Loucy (cell line): ENCODE measurements at regions not wholly inside any gene's neighbourhood (a gene's known extent, or its start where the extent isn't known, plus 50 kb on each side); places are given as distances from the start of the nearest gene placed in this dataset.
A peak's percentile ranks its signal among the peaks of the same experiment; 100 is the strongest.

Source experiments
- H2AFZ ChIP-seq: fragments of 200-600 bp; sonication (generic); 2 replicates; pipeline ENCODE4 v1.6.0; 2016; ENCODE audit warnings: antibody characterized with exemption, mild to moderate bottlenecking, low read length, moderate library complexity
- H3F3A ChIP-seq: fragments of 200-600 bp; 2 replicates; pipeline ENCODE4 v1.6.0; 2016; ENCODE audit warnings: antibody characterized with exemption, low read depth, mild to moderate bottlenecking
- H3K27me3 ChIP-seq: fragments of 200-600 bp; sonication (generic); 2 replicates; pipeline ENCODE4 v1.6.1; 2014; ENCODE audit warnings: low read length, mild to moderate bottlenecking; ENCODE audit not compliant: insufficient read depth, poor library complexity, severe bottlenecking
- H3K36me3 ChIP-seq: fragments of 200-600 bp; sonication (generic); 2 replicates; pipeline ENCODE4 v1.6.1; 2016; ENCODE audit warnings: low read length; ENCODE audit not compliant: insufficient read depth
- H3K4me1 ChIP-seq: fragments of 200-600 bp; sonication (generic); 2 replicates; pipeline ENCODE4 v1.5.1; 2014; ENCODE audit warnings: low read length, mild to moderate bottlenecking; ENCODE audit not compliant: insufficient read depth, poor library complexity, severe bottlenecking
- H3K4me2 ChIP-seq: fragments of 200-600 bp; sonication (generic); 2 replicates; pipeline ENCODE4 v1.6.0; 2014; ENCODE audit warnings: antibody characterized with exemption, low read length, low read depth, mild to moderate bottlenecking; ENCODE audit not compliant: poor library complexity, severe bottlenecking
- H3K4me3 ChIP-seq: fragments of 200-600 bp; sonication (generic); 2 replicates; pipeline ENCODE4 v1.5.1; 2014; ENCODE audit warnings: low read length, mild to moderate bottlenecking, mixed read lengths; ENCODE audit not compliant: poor library complexity, severe bottlenecking
- H3K79me2 ChIP-seq: fragments of 200-600 bp; sonication (generic); 2 replicates; pipeline ENCODE4 v1.6.1; 2014; ENCODE audit warnings: low read length; ENCODE audit not compliant: insufficient read depth
- H3K9ac ChIP-seq: fragments of 200-600 bp; sonication (generic); 2 replicates; pipeline ENCODE4 v1.6.0; 2014; ENCODE audit warnings: mild to moderate bottlenecking, low read depth, low read length, moderate library complexity; ENCODE audit not compliant: poor library complexity, severe bottlenecking
- H3K9me2 ChIP-seq: fragments of 200-600 bp; sonication (generic); replicated peaks from 2 replicates; pipeline ENCODE4 v1.6.1; 2016; ENCODE audit warnings: low read depth, low read length, mixed read lengths
- H3K9me3 ChIP-seq: fragments of 200-600 bp; sonication (generic); 2 replicates; pipeline ENCODE4 v1.6.1; 2014; ENCODE audit warnings: mild to moderate bottlenecking, antibody characterized with exemption, low read length, low read depth; ENCODE audit not compliant: insufficient read depth
- H4K20me1 ChIP-seq: fragments of 200-600 bp; sonication (generic); 2 replicates; pipeline ENCODE4 v1.6.0; 2014; ENCODE audit warnings: antibody characterized with exemption, low read length, mild to moderate bottlenecking; ENCODE audit not compliant: insufficient read depth, poor library complexity, severe bottlenecking
- EZH2phosphoT487 ChIP-seq: fragments of 200-600 bp; IDR thresholded peaks from 2 replicates; pipeline ENCODE4 v1.6.1; 2018; ENCODE audit warnings: antibody characterized with exemption, mild to moderate bottlenecking, moderate library complexity, borderline replicate concordance
- TF ChIP-seq, protein P1 (sequence below): fragments of 200-600 bp; sonication (generic); conservative IDR thresholded peaks from 2 replicates; pipeline ENCODE4 v1.5.1; 2014; ENCODE audit warnings: mild to moderate bottlenecking, antibody characterized with exemption, low read length

DNA sequence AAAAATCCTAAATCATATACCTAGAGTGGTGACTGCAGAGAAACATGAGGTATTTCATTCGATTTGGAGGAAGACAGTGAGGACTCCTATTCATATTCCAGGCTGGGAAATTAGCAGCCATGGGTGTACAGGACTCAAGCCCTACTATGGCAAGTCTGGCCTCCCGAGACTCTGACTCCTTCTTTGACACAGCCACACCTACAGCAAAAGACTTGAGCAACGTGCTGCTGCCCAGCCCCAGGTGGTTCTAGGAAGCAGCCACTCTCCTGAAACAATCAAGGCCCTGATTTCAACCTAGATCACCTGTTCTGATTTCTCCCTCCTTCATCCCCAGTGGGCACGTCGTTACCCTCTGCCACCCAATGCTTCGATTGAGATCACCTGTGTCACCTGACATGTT lies 84.0 kb upstream of the ATP11B start:
- no peaks in the 10 kb centered on the region for H3K27me3 ChIP-seq
- H3K79me2 ChIP-seq: no peaks in the 10 kb centered on the region
- H4K20me1 ChIP-seq: no peaks in the 10 kb centered on the region
- no peaks in the 10 kb centered on the region for H3K9me2 ChIP-seq
- no peak overlapping the region for H2AFZ ChIP-seq
- no peaks in the 10 kb centered on the region for H3K9me3 ChIP-seq
- no peak overlapping the region for H3K4me2 ChIP-seq
- no peak overlapping the region for H3K9ac ChIP-seq
- TF ChIP-seq, protein P1, sequence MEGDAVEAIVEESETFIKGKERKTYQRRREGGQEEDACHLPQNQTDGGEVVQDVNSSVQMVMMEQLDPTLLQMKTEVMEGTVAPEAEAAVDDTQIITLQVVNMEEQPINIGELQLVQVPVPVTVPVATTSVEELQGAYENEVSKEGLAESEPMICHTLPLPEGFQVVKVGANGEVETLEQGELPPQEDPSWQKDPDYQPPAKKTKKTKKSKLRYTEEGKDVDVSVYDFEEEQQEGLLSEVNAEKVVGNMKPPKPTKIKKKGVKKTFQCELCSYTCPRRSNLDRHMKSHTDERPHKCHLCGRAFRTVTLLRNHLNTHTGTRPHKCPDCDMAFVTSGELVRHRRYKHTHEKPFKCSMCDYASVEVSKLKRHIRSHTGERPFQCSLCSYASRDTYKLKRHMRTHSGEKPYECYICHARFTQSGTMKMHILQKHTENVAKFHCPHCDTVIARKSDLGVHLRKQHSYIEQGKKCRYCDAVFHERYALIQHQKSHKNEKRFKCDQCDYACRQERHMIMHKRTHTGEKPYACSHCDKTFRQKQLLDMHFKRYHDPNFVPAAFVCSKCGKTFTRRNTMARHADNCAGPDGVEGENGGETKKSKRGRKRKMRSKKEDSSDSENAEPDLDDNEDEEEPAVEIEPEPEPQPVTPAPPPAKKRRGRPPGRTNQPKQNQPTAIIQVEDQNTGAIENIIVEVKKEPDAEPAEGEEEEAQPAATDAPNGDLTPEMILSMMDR: no peak
- no peak for TF ChIP-seq EZH2phosphoT487
- H3F3A ChIP-seq: no peaks in the 10 kb centered on the region
- H3K4me3 ChIP-seq: no peak overlapping the region
- H3K4me1 ChIP-seq: peaks cover 2% of the 10 kb centered on the region
- H3K36me3 ChIP-seq: no peaks in the 10 kb centered on the region

DNA sequence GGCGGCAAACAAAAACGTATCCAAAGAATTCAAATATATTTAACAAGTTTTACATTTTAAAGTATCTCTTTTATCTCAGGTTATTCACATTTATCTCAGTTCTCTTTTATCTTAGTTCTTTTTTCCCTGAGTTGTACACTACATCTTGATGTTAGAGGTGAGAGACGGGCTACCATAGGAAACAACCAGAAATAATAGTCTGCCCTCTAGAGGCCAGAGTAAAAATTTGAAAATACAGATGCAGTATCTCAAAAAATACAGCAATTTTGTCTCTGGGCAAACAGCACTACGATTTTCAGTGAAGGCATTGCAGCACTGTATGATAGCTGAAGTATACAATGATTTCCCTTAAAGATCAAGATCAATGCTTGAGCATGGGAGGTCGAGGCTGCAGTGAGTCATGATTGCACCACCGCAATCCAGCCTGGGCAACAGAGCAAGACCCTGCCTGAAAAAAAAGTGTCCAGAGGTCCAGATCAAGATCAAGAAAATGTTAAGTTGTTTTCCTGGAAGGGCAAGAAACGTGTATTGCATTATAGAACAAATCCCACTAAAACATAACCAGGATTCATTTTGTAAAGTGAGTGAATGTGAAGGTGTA lies 82.6 kb upstream of the ATP11B start:
- Histone ChIP-seq H3K27me3 (no peaks in the 10 kb centered on the region), H3K4me2 (no peak overlapping the region), H4K20me1 (no peaks in the 10 kb centered on the region), H3F3A (no peaks in the 10 kb centered on the region), H2AFZ (0 out of 2 replicates have a peak overlapping the region, but pooled peaks have one; percentile 1), H3K79me2 (no peaks in the 10 kb centered on the region), H3K9ac (no peak overlapping the region), H3K9me2 (no peaks in the 10 kb centered on the region), H3K4me3 (no peak overlapping the region), H3K36me3 (no peaks in the 10 kb centered on the region), H3K4me1 (peaks cover 7% of the 10 kb centered on the region), H3K9me3 (no peaks in the 10 kb centered on the region)
- no peak for TF ChIP-seq EZH2phosphoT487
- TF ChIP-seq, protein P1: peak; percentile 82

DNA sequence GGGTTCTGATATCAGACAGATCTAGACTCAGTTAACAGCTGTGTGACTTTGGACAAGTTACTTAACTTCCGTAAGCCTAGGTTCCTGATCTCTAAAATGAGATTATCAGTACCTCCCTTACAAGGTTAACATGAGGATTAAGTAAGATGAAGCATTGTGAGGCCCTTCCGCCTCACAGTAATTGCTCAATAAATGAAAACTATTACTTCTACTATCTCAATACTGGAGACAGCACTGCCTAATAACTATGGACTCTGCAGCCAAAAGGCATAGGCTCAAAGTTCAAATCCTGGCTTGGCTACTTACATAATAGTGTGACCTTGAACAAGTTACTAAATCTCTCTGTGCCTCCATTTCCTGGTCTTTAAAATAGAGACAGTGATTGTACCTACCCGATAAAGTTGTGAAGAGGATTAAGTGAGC lies 82.0 kb upstream of the ATP11B start:
- no peaks in the 10 kb centered on the region for H3K79me2 ChIP-seq
- TF ChIP-seq, protein P1: no peak
- TF ChIP-seq EZH2phosphoT487: no peak
- no peak overlapping the region for H3K9ac ChIP-seq
- H3K9me2 ChIP-seq: no peaks in the 10 kb centered on the region
- no peak overlapping the region for H3K4me2 ChIP-seq
- H3K27me3 ChIP-seq: no peaks in the 10 kb centered on the region
- no peaks in the 10 kb centered on the region for H3F3A ChIP-seq
- H2AFZ ChIP-seq: 0 out of 2 replicates have a peak overlapping the region, but pooled peaks have one; percentile 1
- H3K36me3 ChIP-seq: no peaks in the 10 kb centered on the region
- H3K4me3 ChIP-seq: no peak overlapping the region
- no peaks in the 10 kb centered on the region for H3K9me3 ChIP-seq
- H3K4me1 ChIP-seq: peaks cover 12% of the 10 kb centered on the region
- H4K20me1 ChIP-seq: no peaks in the 10 kb centered on the region
